ENCODE measurements at regions not wholly inside any gene's neighbourhood (a gene's known extent, or its start where the extent isn't known, plus 50 kb on each side); places are given as distances from the start of the nearest gene placed in this dataset.

- no CpG with 5 or more reads among the region's 8 CpGs for WGBS (ENCODE audit: insufficient coverage)
- H3K36me3 ChIP-seq (ENCODE audit: control insufficient read depth in 2 of 2, extremely low read depth in 1 of 2, insufficient read depth in 1 of 2, low read length in 1 of 2), result no peaks in the 10 kb centered on the region
- ATAC-seq (replicated peaks in 1 of 4), result no peak
- H3K4me1 Mint-ChIP-seq, result no peaks in the 10 kb centered on the region
- H3K36me3 Mint-ChIP-seq, result no peaks in the 10 kb centered on the region
- H3K27me3 ChIP-seq (replicated peaks in 1 of 2; ENCODE audit: control insufficient read depth in 2 of 2, extremely low read depth in 1 of 2, insufficient read depth in 2 of 2, low read length in 1 of 2), result peaks cover 0 to 18% of the 10 kb centered on the region in 2 experiments
- no peak overlapping the region for H3K4me3 Mint-ChIP-seq
- no peaks in the 10 kb centered on the region for H3K4me1 ChIP-seq (ENCODE audit: control insufficient read depth in 1 of 2, extremely low read depth in 1 of 2, insufficient read depth in 2 of 2, low read length in 2 of 2)
- H3K27ac Mint-ChIP-seq, result no peak overlapping the region
- peaks cover 19 to 21% (median 21%) of the 10 kb centered on the region in 3 donors for H3K9me3 Mint-ChIP-seq
- no peaks in the 10 kb centered on the region for H3K9me3 ChIP-seq
- no peak overlapping the region for H3K4me3 ChIP-seq (ENCODE audit: control insufficient read depth in 1 of 2, extremely low read depth in 1 of 2, low read length in 1 of 2)
- ChIA-PET CTCF (no interaction called here), POLR2A (no interaction called here)
- peaks cover 26 to 42% of the 10 kb centered on the region in 2 donors for H3K27me3 Mint-ChIP-seq
- DNase-seq, result no peak
- H3K27ac ChIP-seq (ENCODE audit: low read length), result no peak overlapping the region
These were observed 75.7 kb upstream of the CHRNA7 start for GRCh38 chr15:31954374-31955172.

- Histone ChIP-seq H3K27ac (ENCODE audit: low read length) (no peak overlapping the region), H3K4me3 (ENCODE audit: control insufficient read depth in 1 of 2, extremely low read depth in 1 of 2, low read length in 1 of 2) (no peak overlapping the region), H3K36me3 (ENCODE audit: control insufficient read depth in 2 of 2, extremely low read depth in 1 of 2, insufficient read depth in 1 of 2, low read length in 1 of 2) (no peaks in the 10 kb centered on the region), H3K9me3 (no peaks in the 10 kb centered on the region), H3K27me3 (replicated peaks in 1 of 2; ENCODE audit: control insufficient read depth in 2 of 2, extremely low read depth in 1 of 2, insufficient read depth in 2 of 2, low read length in 1 of 2) (peaks cover 0 to 18% of the 10 kb centered on the region in 2 experiments), H3K4me1 (ENCODE audit: control insufficient read depth in 1 of 2, extremely low read depth in 1 of 2, insufficient read depth in 2 of 2, low read length in 2 of 2) (no peaks in the 10 kb centered on the region)
- ATAC-seq (replicated peaks in 1 of 4) (no peak), DNase-seq (no peak)
- CTCF ChIA-PET, result no interaction called here
- H3K4me1 Mint-ChIP-seq, result no peaks in the 10 kb centered on the region
- H3K36me3 Mint-ChIP-seq, result no peaks in the 10 kb centered on the region
- no peak overlapping the region for H3K27ac Mint-ChIP-seq
- POLR2A ChIA-PET, result interaction anchor here in 1 of 2 donors (0.6 kb wide), 1 partner anchor 709 kb away, joined by 3 read pairs; no protein-coding TSS in a partner anchor
- no CpG with 5 or more reads among the region's 1 CpG for WGBS (ENCODE audit: insufficient coverage)
- no peak overlapping the region for H3K4me3 Mint-ChIP-seq
- H3K9me3 Mint-ChIP-seq, result peaks cover 20 to 26% (median 22%) of the 10 kb centered on the region in 3 donors
- H3K27me3 Mint-ChIP-seq, result peaks cover 26 to 36% of the 10 kb centered on the region in 2 donors
These were observed 74.6 kb upstream of the CHRNA7 start for GRCh38 chr15:31955734-31956133.

- ChIA-PET POLR2A (no interaction called here), CTCF (no interaction called here)
- Histone ChIP-seq H3K9me3 (no peaks in the 10 kb centered on the region), H3K27me3 (replicated peaks in 1 of 2; ENCODE audit: control insufficient read depth in 2 of 2, extremely low read depth in 1 of 2, insufficient read depth in 2 of 2, low read length in 1 of 2) (peaks cover 0 to 17% of the 10 kb centered on the region in 2 experiments), H3K4me3 (ENCODE audit: control insufficient read depth in 1 of 2, extremely low read depth in 1 of 2, low read length in 1 of 2) (no peak overlapping the region), H3K4me1 (ENCODE audit: control insufficient read depth in 1 of 2, extremely low read depth in 1 of 2, insufficient read depth in 2 of 2, low read length in 2 of 2) (no peaks in the 10 kb centered on the region), H3K36me3 (ENCODE audit: control insufficient read depth in 2 of 2, extremely low read depth in 1 of 2, insufficient read depth in 1 of 2, low read length in 1 of 2) (no peaks in the 10 kb centered on the region), H3K27ac (ENCODE audit: low read length) (no peak overlapping the region)
- DNase-seq, result no peak
- Mint-ChIP-seq H3K27me3 (peaks cover 20 to 26% of the 10 kb centered on the region in 2 donors), H3K4me3 (no peak overlapping the region), H3K27ac (no peak overlapping the region), H3K9me3 (peaks cover 20 to 26% (median 22%) of the 10 kb centered on the region in 3 donors), H3K36me3 (no peaks in the 10 kb centered on the region), H3K4me1 (no peaks in the 10 kb centered on the region)
- no peak for ATAC-seq (replicated peaks in 1 of 4)
These were observed 72.7 kb upstream of the CHRNA7 start for GRCh38 chr15:31957581-31957980.

GRCh38 chr15:31964586-31965307 is 65.6 kb upstream of the CHRNA7 start:
- Mint-ChIP-seq H3K4me3 (no peak overlapping the region), H3K36me3 (no peaks in the 10 kb centered on the region), H3K27me3 (peaks cover 18 to 34% of the 10 kb centered on the region in 2 donors), H3K9me3 (peaks cover 0 to 3% (median 0%) of the 10 kb centered on the region in 3 donors), H3K4me1 (no peaks in the 10 kb centered on the region), H3K27ac (no peak overlapping the region)
- H3K36me3 ChIP-seq (ENCODE audit: control insufficient read depth in 2 of 2, extremely low read depth in 1 of 2, insufficient read depth in 1 of 2, low read length in 1 of 2), result no peaks in the 10 kb centered on the region
- H3K4me1 ChIP-seq (ENCODE audit: control insufficient read depth in 1 of 2, extremely low read depth in 1 of 2, insufficient read depth in 2 of 2, low read length in 2 of 2), result no peaks in the 10 kb centered on the region
- ATAC-seq (replicated peaks in 1 of 4), result no peak
- H3K27me3 ChIP-seq (replicated peaks in 1 of 2; ENCODE audit: control insufficient read depth in 2 of 2, extremely low read depth in 1 of 2, insufficient read depth in 2 of 2, low read length in 1 of 2), result no peaks in the 10 kb centered on the region
- no peak overlapping the region for H3K27ac ChIP-seq (ENCODE audit: low read length)
- ChIA-PET POLR2A (no interaction called here), CTCF (no interaction called here)
- H3K4me3 ChIP-seq (ENCODE audit: control insufficient read depth in 1 of 2, extremely low read depth in 1 of 2, low read length in 1 of 2), result no peak overlapping the region
- no peaks in the 10 kb centered on the region for H3K9me3 ChIP-seq
- no peak for DNase-seq
- WGBS (ENCODE audit: insufficient coverage), result 96% methylated on average over 2 of the region's 7 CpGs

- peaks cover 26 to 33% of the 10 kb centered on the region in 2 donors for H3K27me3 Mint-ChIP-seq
- H3K4me3 Mint-ChIP-seq, result no peak overlapping the region
- peaks cover 5% of the 10 kb centered on the region in 3 donors for H3K4me1 Mint-ChIP-seq
- DNase-seq (no peak), ATAC-seq (replicated peaks in 1 of 4) (no peak)
- Histone ChIP-seq H3K27me3 (replicated peaks in 1 of 2; ENCODE audit: control insufficient read depth in 2 of 2, extremely low read depth in 1 of 2, insufficient read depth in 2 of 2, low read length in 1 of 2) (peaks cover 0 to 7% of the 10 kb centered on the region in 2 experiments), H3K36me3 (ENCODE audit: control insufficient read depth in 2 of 2, extremely low read depth in 1 of 2, insufficient read depth in 1 of 2, low read length in 1 of 2) (no peaks in the 10 kb centered on the region), H3K9me3 (no peaks in the 10 kb centered on the region), H3K27ac (ENCODE audit: low read length) (no peak overlapping the region), H3K4me1 (ENCODE audit: control insufficient read depth in 1 of 2, extremely low read depth in 1 of 2, insufficient read depth in 2 of 2, low read length in 2 of 2) (peaks cover 0 to 3% of the 10 kb centered on the region in 2 experiments), H3K4me3 (ENCODE audit: control insufficient read depth in 1 of 2, extremely low read depth in 1 of 2, low read length in 1 of 2) (no peak overlapping the region)
- POLR2A ChIA-PET, result no interaction called here
- 71% methylated on average over 3 of the region's 4 CpGs for WGBS (ENCODE audit: insufficient coverage)
- H3K36me3 Mint-ChIP-seq, result no peaks in the 10 kb centered on the region
- CTCF ChIA-PET, result interaction anchor here in 1 of 2 donors (1.6 kb wide), 1 partner anchor 8 kb away, joined by 3 read pairs; no protein-coding TSS in a partner anchor
- peak overlapping the region in 1 of 2 donors; percentile 34 for H3K27ac Mint-ChIP-seq
- no peaks in the 10 kb centered on the region for H3K9me3 Mint-ChIP-seq
These were observed 60.3 kb upstream of the CHRNA7 start for GRCh38 chr15:31970007-31970406.

GRCh38 chr15:31973197-31973596 is 57.1 kb upstream of the CHRNA7 start:
- POLR2A ChIA-PET, result no interaction called here
- no peak overlapping the region for H3K27ac Mint-ChIP-seq
- Histone ChIP-seq H3K27me3 (replicated peaks in 1 of 2; ENCODE audit: control insufficient read depth in 2 of 2, extremely low read depth in 1 of 2, insufficient read depth in 2 of 2, low read length in 1 of 2) (peaks cover 0 to 37% of the 10 kb centered on the region in 2 experiments), H3K27ac (ENCODE audit: low read length) (no peak overlapping the region), H3K9me3 (no peaks in the 10 kb centered on the region), H3K36me3 (ENCODE audit: control insufficient read depth in 2 of 2, extremely low read depth in 1 of 2, insufficient read depth in 1 of 2, low read length in 1 of 2) (no peaks in the 10 kb centered on the region), H3K4me3 (ENCODE audit: control insufficient read depth in 1 of 2, extremely low read depth in 1 of 2, low read length in 1 of 2) (no peak overlapping the region), H3K4me1 (ENCODE audit: control insufficient read depth in 1 of 2, extremely low read depth in 1 of 2, insufficient read depth in 2 of 2, low read length in 2 of 2) (peaks cover 0 to 9% of the 10 kb centered on the region in 2 experiments)
- peaks cover 33 to 37% of the 10 kb centered on the region in 2 donors for H3K27me3 Mint-ChIP-seq
- H3K4me1 Mint-ChIP-seq, result peaks cover 13 to 21% (median 13%) of the 10 kb centered on the region in 3 donors
- CTCF ChIA-PET, result no interaction called here
- WGBS (ENCODE audit: insufficient coverage), result 87% methylated on average over 8 of the region's 10 CpGs
- DNase-seq (no peak), ATAC-seq (replicated peaks in 1 of 4) (no peak)
- H3K9me3 Mint-ChIP-seq, result no peaks in the 10 kb centered on the region
- H3K36me3 Mint-ChIP-seq, result no peaks in the 10 kb centered on the region
- H3K4me3 Mint-ChIP-seq, result no peak overlapping the region
